Neural cell (in vitro differentiated cells): ENCODE measurements at regions not wholly inside any gene's neighbourhood (a gene's known extent, or its start where the extent isn't known, plus 50 kb on each side); places are given as distances from the start of the nearest gene placed in this dataset.

ENCODE experiments used
- H2AFZ ChIP-seq: fragments of 200-600, 300-800 bp; sonication (generic), shearing (Covaris generic); 2 replicates; pipeline ENCODE4 v1.6.0; 2014; ENCODE audit warnings: low read depth, mild to moderate bottlenecking, antibody characterized with exemption, low read length, moderate library complexity
- H3F3A ChIP-seq: fragments of 200-600 bp; shearing (Covaris generic); 2 replicates; pipeline ENCODE4 v1.6.1; 2016; ENCODE audit warnings: mild to moderate bottlenecking, moderate library complexity, mixed read lengths, antibody characterized with exemption, low read length; ENCODE audit not compliant: insufficient read depth, poor library complexity, severe bottlenecking
- H3K27ac ChIP-seq: fragments of 200-600, 300-800 bp; sonication (generic), shearing (Covaris generic); 2 replicates; pipeline ENCODE4 v1.5.1; 2014; ENCODE audit warnings: mild to moderate bottlenecking, low read length, moderate library complexity
- H3K27me3 ChIP-seq: fragments of 300-800, 200-600 bp; sonication (generic), shearing (Covaris generic); 2 replicates; pipeline ENCODE4 v1.6.0; 2014; ENCODE audit warnings: mild to moderate bottlenecking, low read depth, low read length, moderate library complexity; ENCODE audit not compliant: insufficient read depth
- H3K36me3 ChIP-seq: fragments of 300-800, 200-600 bp; sonication (generic), shearing (Covaris generic); 2 replicates; pipeline ENCODE4 v1.5.1; 2014; ENCODE audit warnings: mild to moderate bottlenecking, antibody characterized with exemption, low read length, moderate library complexity; ENCODE audit not compliant: insufficient read depth
- H3K4me2 ChIP-seq: fragments of 300-800, 200-600 bp; sonication (generic), shearing (Covaris generic); 2 replicates; pipeline ENCODE4 v1.6.0; 2014; ENCODE audit warnings: mild to moderate bottlenecking, low read length
- H3K4me3 ChIP-seq: fragments of 300-800, 200-600 bp; sonication (generic), shearing (Covaris generic); 2 replicates; pipeline ENCODE4 v1.5.1; 2014; ENCODE audit warnings: mild to moderate bottlenecking, low read length, moderate library complexity
- H3K79me2 ChIP-seq: fragments of 200-600 bp; shearing (Covaris generic); replicated peaks from 2 replicates; pipeline ENCODE4 v1.6.0; 2014; ENCODE audit warnings: mild to moderate bottlenecking, low read length, moderate library complexity; ENCODE audit not compliant: insufficient read depth
- H3K9ac ChIP-seq: fragments of 300-800, 200-600 bp; sonication (generic), shearing (Covaris generic); 2 replicates; pipeline ENCODE4 v1.6.1; 2016; ENCODE audit warnings: mild to moderate bottlenecking, low read length, mixed read lengths
- H3K9me2 ChIP-seq: fragments of 200-600 bp; shearing (Covaris generic); 2 replicates; pipeline ENCODE4 v1.6.1; 2016; ENCODE audit warnings: mild to moderate bottlenecking, low read length, mixed read lengths; ENCODE audit not compliant: insufficient read depth
- H3K9me3 ChIP-seq: fragments of 200-600, 300-800 bp; sonication (generic), shearing (Covaris generic); 2 replicates; pipeline ENCODE4 v1.6.1; 2016; ENCODE audit warnings: mild to moderate bottlenecking, mixed run types, low read length, moderate library complexity, mixed read lengths
- H4K20me1 ChIP-seq: fragments of 200-600 bp; shearing (Covaris generic); 2 replicates; pipeline ENCODE4 v1.6.1; 2016; ENCODE audit warnings: mild to moderate bottlenecking, mixed run types; ENCODE audit not compliant: insufficient read depth
- EP300 ChIP-seq: fragments of 450-650 bp; conservative IDR thresholded peaks from 2 replicates; pipeline ENCODE4 v1.6.1; 2014; ENCODE audit warnings: antibody characterized with exemption, mild to moderate bottlenecking, moderate library complexity; ENCODE audit not compliant: poor library complexity, severe bottlenecking
- EZH2 ChIP-seq: fragments of 200-600, 300-800 bp; shearing (Covaris generic), sonication (generic); IDR thresholded peaks from 2 replicates; pipeline ENCODE4 v1.6.1; 2014; ENCODE audit warnings: antibody characterized with exemption, low read length, borderline replicate concordance, mild to moderate bottlenecking; ENCODE audit not compliant: insufficient read depth, poor library complexity, severe bottlenecking
- MXI1 ChIP-seq: fragments of 450-650 bp; conservative IDR thresholded peaks from 2 replicates; pipeline ENCODE4 v1.6.1; 2014; ENCODE audit warnings: antibody characterized with exemption, mild to moderate bottlenecking; ENCODE audit not compliant: poor library complexity, severe bottlenecking
- POLR2AphosphoS5 ChIP-seq: IDR thresholded peaks from 2 replicates; pipeline ENCODE4 v1.6.1; 2012
- RAD21 ChIP-seq: fragments of 450-650 bp; conservative IDR thresholded peaks from 2 replicates; pipeline ENCODE4 v1.6.1; 2014; ENCODE audit warnings: antibody characterized with exemption, mild to moderate bottlenecking, moderate library complexity
- REST ChIP-seq: IDR thresholded peaks from 2 replicates; pipeline ENCODE4 v1.6.1; 2012; ENCODE audit warnings: borderline replicate concordance
- SMC3 ChIP-seq: fragments of 450-650 bp; conservative IDR thresholded peaks from 2 replicates; pipeline ENCODE4 v1.6.1; 2014; ENCODE audit warnings: antibody characterized with exemption, mild to moderate bottlenecking, moderate library complexity; ENCODE audit not compliant: poor library complexity
- TAF1 ChIP-seq: IDR thresholded peaks from 2 replicates; pipeline ENCODE4 v1.6.1; 2012; ENCODE audit warnings: low read depth
- TF ChIP-seq, protein P1 (sequence below): fragments of 450-650 bp; IDR thresholded peaks from 2 replicates; pipeline ENCODE4 v1.5.1; 2014; ENCODE audit warnings: antibody characterized with exemption, mild to moderate bottlenecking, moderate library complexity; ENCODE audit not compliant: poor library complexity, severe bottlenecking

- TF ChIP-seq REST (no peak), SMC3 (no peak), POLR2AphosphoS5 (no peak), EZH2 (no peak), TAF1 (no peak), MXI1 (no peak), RAD21 (no peak), EP300 (no peak)
- TF ChIP-seq, protein P1, sequence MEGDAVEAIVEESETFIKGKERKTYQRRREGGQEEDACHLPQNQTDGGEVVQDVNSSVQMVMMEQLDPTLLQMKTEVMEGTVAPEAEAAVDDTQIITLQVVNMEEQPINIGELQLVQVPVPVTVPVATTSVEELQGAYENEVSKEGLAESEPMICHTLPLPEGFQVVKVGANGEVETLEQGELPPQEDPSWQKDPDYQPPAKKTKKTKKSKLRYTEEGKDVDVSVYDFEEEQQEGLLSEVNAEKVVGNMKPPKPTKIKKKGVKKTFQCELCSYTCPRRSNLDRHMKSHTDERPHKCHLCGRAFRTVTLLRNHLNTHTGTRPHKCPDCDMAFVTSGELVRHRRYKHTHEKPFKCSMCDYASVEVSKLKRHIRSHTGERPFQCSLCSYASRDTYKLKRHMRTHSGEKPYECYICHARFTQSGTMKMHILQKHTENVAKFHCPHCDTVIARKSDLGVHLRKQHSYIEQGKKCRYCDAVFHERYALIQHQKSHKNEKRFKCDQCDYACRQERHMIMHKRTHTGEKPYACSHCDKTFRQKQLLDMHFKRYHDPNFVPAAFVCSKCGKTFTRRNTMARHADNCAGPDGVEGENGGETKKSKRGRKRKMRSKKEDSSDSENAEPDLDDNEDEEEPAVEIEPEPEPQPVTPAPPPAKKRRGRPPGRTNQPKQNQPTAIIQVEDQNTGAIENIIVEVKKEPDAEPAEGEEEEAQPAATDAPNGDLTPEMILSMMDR, result no peak
- H3K9ac ChIP-seq, result no peak overlapping the region
- no peaks in the 10 kb centered on the region for H3K9me2 ChIP-seq
- H3K79me2 ChIP-seq, result no peaks in the 10 kb centered on the region
- no peaks in the 10 kb centered on the region for H3K27me3 ChIP-seq
- no peaks in the 10 kb centered on the region for H3K36me3 ChIP-seq
- H3K27ac ChIP-seq, result no peak overlapping the region
- H3F3A ChIP-seq, result no peaks in the 10 kb centered on the region
- no peaks in the 10 kb centered on the region for H4K20me1 ChIP-seq
- no peak overlapping the region for H2AFZ ChIP-seq
- no peak overlapping the region for H3K4me2 ChIP-seq
- H3K9me3 ChIP-seq, result no peaks in the 10 kb centered on the region
- no peak overlapping the region for H3K4me3 ChIP-seq
Measured at GRCh38 chr6:43868467-43868866, 98.5 kb downstream of the VEGFA start.

DNA sequence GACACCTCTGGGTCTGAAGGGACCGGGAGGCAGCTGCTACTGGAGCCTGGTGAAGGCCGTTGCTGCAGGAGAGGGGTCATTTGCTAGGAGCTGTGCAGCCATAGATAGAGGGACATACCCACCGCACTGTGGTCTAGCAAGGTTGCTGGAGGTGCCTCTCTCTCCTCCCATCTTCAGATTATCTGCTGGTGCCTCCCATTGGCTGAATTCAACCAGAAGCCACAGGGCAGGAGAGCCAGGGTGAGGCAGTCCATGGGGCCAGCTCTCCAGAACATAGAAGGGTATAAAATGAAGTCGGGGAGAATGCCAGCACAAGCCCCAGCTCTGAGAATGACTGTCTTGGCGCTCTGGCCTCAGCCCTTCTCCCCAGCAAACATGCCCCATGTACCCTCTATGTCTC lies 98.0 kb downstream of the VEGFA start:
- TF ChIP-seq REST, result no peak
- no peak for TF ChIP-seq EZH2
- TF ChIP-seq MXI1, result no peak
- no peak for TF ChIP-seq POLR2AphosphoS5
- TF ChIP-seq TAF1, result no peak
- no peak for TF ChIP-seq SMC3
- TF ChIP-seq RAD21, result no peak
- TF ChIP-seq, protein P1, result no peak
- TF ChIP-seq EP300, result no peak
- H3K9ac ChIP-seq, result no peak overlapping the region
- H3K36me3 ChIP-seq, result no peaks in the 10 kb centered on the region

More for the DNA sequence above, 98.0 kb downstream of the VEGFA start:
- no peaks in the 10 kb centered on the region for H3K9me3 ChIP-seq
- H4K20me1 ChIP-seq, result no peaks in the 10 kb centered on the region
- no peak overlapping the region for H3K4me3 ChIP-seq
- H3K27ac ChIP-seq, result no peak overlapping the region
- H3K79me2 ChIP-seq, result no peaks in the 10 kb centered on the region
- H3K27me3 ChIP-seq, result no peaks in the 10 kb centered on the region
- no peaks in the 10 kb centered on the region for H3K9me2 ChIP-seq
- H2AFZ ChIP-seq, result no peak overlapping the region
- no peak overlapping the region for H3K4me2 ChIP-seq
- H3F3A ChIP-seq, result no peaks in the 10 kb centered on the region
